ENCODE measurements at regions not wholly inside any gene's neighbourhood (a gene's known extent, or its start where the extent isn't known, plus 50 kb on each side); places are given as distances from the start of the nearest gene placed in this dataset.

- Mint-ChIP-seq H3K27ac (no peak overlapping the region), H3K4me1 (no peaks in the 10 kb centered on the region), H3K9me3 (no peaks in the 10 kb centered on the region), H3K36me3 (no peaks in the 10 kb centered on the region), H3K4me3 (no peak overlapping the region), H3K27me3 (ENCODE audit: low read depth in 2 of 2) (peaks cover 5 to 8% of the 10 kb centered on the region in 2 donors)
- DNase-seq: no peak
- H3K27me3 ChIP-seq (ENCODE audit: control insufficient read depth, insufficient read depth, low read length): no peaks in the 10 kb centered on the region
- H3K36me3 ChIP-seq (ENCODE audit: control insufficient read depth, insufficient read depth, low read length): no peaks in the 10 kb centered on the region
- intact Hi-C loops (cut with micrococcal nuclease): no loop called here
- H3K27ac ChIP-seq (ENCODE audit: low read length): no peak overlapping the region
- WGBS (ENCODE audit: insufficient coverage): 88% methylated on average over 5 of the region's 5 CpGs
- H3K4me3 ChIP-seq (ENCODE audit: low read length): no peak overlapping the region
- no peaks in the 10 kb centered on the region for H3K4me1 ChIP-seq (ENCODE audit: control insufficient read depth, insufficient read depth, low read length)
- no peak for TF ChIP-seq CTCF (IDR thresholded peaks at IDR 0.05)
- no peak for ATAC-seq
- no peaks in the 10 kb centered on the region for H3K9me3 ChIP-seq (ENCODE audit: control insufficient read depth, insufficient read depth, low read length)
Observed at GRCh38 chr22:47561766-47562165, 799.3 kb downstream of the TBC1D22A start.

- Histone ChIP-seq H3K4me1 (ENCODE audit: control insufficient read depth, insufficient read depth, low read length) (no peaks in the 10 kb centered on the region), H3K27me3 (ENCODE audit: control insufficient read depth, insufficient read depth, low read length) (no peaks in the 10 kb centered on the region), H3K9me3 (ENCODE audit: control insufficient read depth, insufficient read depth, low read length) (no peaks in the 10 kb centered on the region), H3K4me3 (ENCODE audit: low read length) (no peak overlapping the region), H3K36me3 (ENCODE audit: control insufficient read depth, insufficient read depth, low read length) (no peaks in the 10 kb centered on the region), H3K27ac (ENCODE audit: low read length) (no peak overlapping the region)
- intact Hi-C loops (cut with micrococcal nuclease): no loop called here
- Mint-ChIP-seq H3K27me3 (ENCODE audit: low read depth in 2 of 2) (peaks cover 5 to 8% of the 10 kb centered on the region in 2 donors), H3K36me3 (no peaks in the 10 kb centered on the region), H3K4me1 (no peaks in the 10 kb centered on the region), H3K9me3 (no peaks in the 10 kb centered on the region), H3K27ac (no peak overlapping the region), H3K4me3 (no peak overlapping the region)
- WGBS (ENCODE audit: insufficient coverage): 78% methylated on average over 9 of the region's 9 CpGs
- DNase-seq (no peak), ATAC-seq (no peak)
- no peak for TF ChIP-seq CTCF (IDR thresholded peaks at IDR 0.05)
Observed at GRCh38 chr22:47561115-47561675, 798.7 kb downstream of the TBC1D22A start.

GRCh38 chr22:47558828-47559700 is 796.6 kb downstream of the TBC1D22A start:
- Histone ChIP-seq H3K4me1 (ENCODE audit: control insufficient read depth, insufficient read depth, low read length) (no peaks in the 10 kb centered on the region), H3K27me3 (ENCODE audit: control insufficient read depth, insufficient read depth, low read length) (no peaks in the 10 kb centered on the region), H3K4me3 (ENCODE audit: low read length) (no peak overlapping the region), H3K27ac (ENCODE audit: low read length) (no peak overlapping the region), H3K36me3 (ENCODE audit: control insufficient read depth, insufficient read depth, low read length) (no peaks in the 10 kb centered on the region), H3K9me3 (ENCODE audit: control insufficient read depth, insufficient read depth, low read length) (no peaks in the 10 kb centered on the region)
- no peaks in the 10 kb centered on the region for H3K4me1 Mint-ChIP-seq
- ATAC-seq (no peak), DNase-seq (no peak)
- no peak overlapping the region for H3K4me3 Mint-ChIP-seq
- no peak for TF ChIP-seq CTCF (IDR thresholded peaks at IDR 0.05)
- WGBS (ENCODE audit: insufficient coverage): 89% methylated on average over 16 of the region's 16 CpGs
- peaks cover 5 to 14% of the 10 kb centered on the region in 2 donors for H3K27me3 Mint-ChIP-seq (ENCODE audit: low read depth in 2 of 2)
- intact Hi-C loops (cut with micrococcal nuclease): no loop called here
- no peak overlapping the region for H3K27ac Mint-ChIP-seq
- no peaks in the 10 kb centered on the region for H3K36me3 Mint-ChIP-seq
- H3K9me3 Mint-ChIP-seq: no peaks in the 10 kb centered on the region
